ENCODE measurements at regions not wholly inside any gene's neighbourhood (a gene's known extent, or its start where the extent isn't known, plus 50 kb on each side); places are given as distances from the start of the nearest gene placed in this dataset.

- DNase-seq, result no peak
Measured at GRCh38 chr11:128036556-128037093, 550.7 kb downstream of the ETS1 start.

GRCh38 chr11:128036006-128036405, 551.4 kb downstream of the ETS1 start:
- DNase-seq, result no peak

GRCh38 chr11:128031538-128032134, 555.7 kb downstream of the ETS1 start:
- DNase-seq, result peak; percentile 59

- no peak for DNase-seq
Measured at GRCh38 chr11:128029219-128029722, 558.1 kb downstream of the ETS1 start.

- DNase-seq, result no peak
Measured at GRCh38 chr11:128026596-128026995, 560.8 kb downstream of the ETS1 start.

GRCh38 chr11:128022761-128023160, 564.6 kb downstream of the ETS1 start:
- no peak for DNase-seq

GRCh38 chr11:128022007-128022368, 565.4 kb downstream of the ETS1 start:
- DNase-seq, result no peak

- peak; percentile 23 for DNase-seq
Measured at GRCh38 chr11:128021349-128022006, 565.9 kb downstream of the ETS1 start.

GRCh38 chr11:128018692-128019091, 568.7 kb downstream of the ETS1 start:
- DNase-seq, result no peak

GRCh38 chr11:128005562-128005961, 581.8 kb downstream of the ETS1 start:
- DNase-seq, result no peak

GRCh38 chr11:127998421-127998820, 588.9 kb downstream of the ETS1 start:
- DNase-seq, result no peak

GRCh38 chr11:127997594-127997993, 589.8 kb downstream of the ETS1 start:
- DNase-seq, result no peak

- no peak for DNase-seq
Measured at GRCh38 chr11:127996825-127997224, 590.5 kb downstream of the ETS1 start.

- DNase-seq, result no peak
Measured at GRCh38 chr11:127995921-127996320, 591.4 kb downstream of the ETS1 start.

- no peak for DNase-seq
Measured at GRCh38 chr11:127994736-127995135, 592.6 kb downstream of the ETS1 start.

- DNase-seq, result no peak
Measured at GRCh38 chr11:127993788-127994187, 593.6 kb downstream of the ETS1 start.

- no peak for DNase-seq
Measured at GRCh38 chr11:127993281-127993680, 594.1 kb downstream of the ETS1 start.

GRCh38 chr11:127986073-127986472, 601.3 kb downstream of the ETS1 start:
- no peak for DNase-seq

- DNase-seq, result no peak
Measured at GRCh38 chr11:127972816-127973215, 614.5 kb downstream of the ETS1 start.

GRCh38 chr11:127971448-127971847, 615.9 kb downstream of the ETS1 start:
- DNase-seq, result no peak

- DNase-seq, result no peak
Measured at GRCh38 chr11:127966821-127967220, 620.5 kb downstream of the ETS1 start.

- no peak for DNase-seq
Measured at GRCh38 chr11:127965939-127966668, 621.3 kb downstream of the ETS1 start.

- no peak for DNase-seq
Measured at GRCh38 chr11:127962416-127962815, 624.9 kb downstream of the ETS1 start.
